IMR-90 (cell line): ENCODE measurements at regions not wholly inside any gene's neighbourhood (a gene's known extent, or its start where the extent isn't known, plus 50 kb on each side); places are given as distances from the start of the nearest gene placed in this dataset.

Experiments used
- ATAC-seq: fragments of 200-7000 bp; cut with Tn5 transposase; 2 replicates; pipeline ENCODE4 v1.9.1; 2020; ENCODE audit warnings: low read depth, mild to moderate bottlenecking, moderate library complexity
- BruUV-seq: library from RNA; stranded (reverse); fragments of 400-500 nt; replicated peaks from 2 replicates; lab custom pipeline; 2021; lab: Mats Ljungman, UMichigan
- CTCF ChIA-PET: fragments of 300-600 bp; formaldehyde crosslinking; extraction: SDS; loops from one replicate; lab custom pipeline; 2021; ENCODE audit warnings: antibody characterized with exemption; lab: Yijun Ruan, JAX
- POLR2A ChIA-PET: fragments of 300-600 bp; sonication (Branson Sonifier 250); formaldehyde crosslinking; loops from one replicate; lab custom pipeline; 2022; ENCODE audit warnings: antibody characterized with exemption; ENCODE audit not compliant: unreplicated experiment; lab: Charles Lee
- DNase-seq: peaks from one replicate; pipeline ENCODE4 v3.0.0; 2013
- H2AFZ ChIP-seq: replicated peaks from 2 replicates; pipeline ENCODE3; 2013; ENCODE audit warnings: low read length, mild to moderate bottlenecking; ENCODE audit not compliant: poor library complexity
- H2AK5ac ChIP-seq: 2 replicates; pipeline ENCODE4 v1.6.1; 2013; ENCODE audit warnings: low read depth, low read length, inconsistent platforms
- H2AK9ac ChIP-seq: replicated peaks from 2 replicates; pipeline ENCODE3; 2013; ENCODE audit warnings: mild to moderate bottlenecking, low read depth, low read length, moderate library complexity; ENCODE audit not compliant: poor library complexity
- H2BK120ac ChIP-seq: 2 replicates; pipeline ENCODE4 v1.6.1; 2013; ENCODE audit warnings: low read depth, low read length, inconsistent platforms
- H2BK15ac ChIP-seq: 3 replicates; pipeline ENCODE4 v1.6.1; 2013; ENCODE audit warnings: low read depth, low read length, inconsistent platforms
- H2BK20ac ChIP-seq: 2 replicates; pipeline ENCODE4 v1.6.1; 2013; ENCODE audit warnings: low read depth, mild to moderate bottlenecking, inconsistent platforms, low read length, moderate library complexity
- H2BK5ac ChIP-seq: 2 replicates; pipeline ENCODE4 v1.6.1; 2013; ENCODE audit warnings: mild to moderate bottlenecking, low read depth, low read length, inconsistent platforms; ENCODE audit not compliant: poor library complexity, severe bottlenecking
- H3K14ac ChIP-seq: replicated peaks from 2 replicates; pipeline ENCODE4 v1.6.1; 2013; ENCODE audit warnings: low read depth, low read length, inconsistent platforms
- H3K18ac ChIP-seq: 2 replicates; pipeline ENCODE4 v1.6.1; 2013; ENCODE audit warnings: low read depth, low read length, control low read depth
- H3K23ac ChIP-seq: 2 replicates; pipeline ENCODE4 v1.6.1; 2013; ENCODE audit warnings: low read depth, low read length, inconsistent platforms
- H3K27ac ChIP-seq: 2 replicates; pipeline ENCODE4 v1.5.1; 2013; ENCODE audit warnings: mild to moderate bottlenecking, control low read depth, low read length; ENCODE audit not compliant: insufficient read depth
- H3K27me3 ChIP-seq: 2 replicates; pipeline ENCODE4 v1.6.1; 2013; ENCODE audit warnings: low read length; ENCODE audit not compliant: control insufficient read depth, insufficient read depth
- H3K36me3 ChIP-seq: 2 replicates; pipeline ENCODE4 v1.6.1; 2013; ENCODE audit warnings: low read length, mixed read lengths; ENCODE audit not compliant: control insufficient read depth, insufficient read depth
- H3K4ac ChIP-seq: 2 replicates; pipeline ENCODE4 v1.6.1; 2013; ENCODE audit warnings: low read depth, low read length, inconsistent platforms
- H3K4me1 ChIP-seq: 2 replicates; pipeline ENCODE4 v1.6.1; 2013; ENCODE audit warnings: low read length, mixed read lengths; ENCODE audit not compliant: control insufficient read depth, insufficient read depth
- H3K4me2 ChIP-seq: 2 replicates; pipeline ENCODE4 v1.6.1; 2013; ENCODE audit warnings: low read depth, mild to moderate bottlenecking, control low read depth, low read length, moderate library complexity
- H3K4me3 ChIP-seq: 2 replicates; pipeline ENCODE4 v1.5.1; 2013; ENCODE audit warnings: low read depth, mild to moderate bottlenecking, control low read depth, low read length, moderate library complexity; ENCODE audit not compliant: insufficient read depth
- H3K56ac ChIP-seq: 2 replicates; pipeline ENCODE4 v1.6.1; 2013; ENCODE audit warnings: low read length, inconsistent platforms; ENCODE audit not compliant: insufficient read depth; ENCODE audit errors: extremely low read depth
- H3K79me1 ChIP-seq, 2 experiments: 2 replicates each; pipeline ENCODE4 v1.6.1; 2013; ENCODE audit warnings: low read length in 2 of 2, inconsistent platforms in 1 of 2, low read depth in 1 of 2
- H3K9ac ChIP-seq: 2 replicates; pipeline ENCODE4 v1.6.1; 2013; ENCODE audit warnings: low read depth, low read length, control low read depth
- H3K9me1 ChIP-seq: 2 replicates; pipeline ENCODE4 v1.6.1; 2013; ENCODE audit warnings: low read length, inconsistent platforms; ENCODE audit not compliant: insufficient read depth
- H3K9me3 ChIP-seq: 2 replicates; pipeline ENCODE4 v1.6.1; 2013; ENCODE audit warnings: low read length; ENCODE audit not compliant: control insufficient read depth, insufficient read depth
- H4K20me1 ChIP-seq: 2 replicates; pipeline ENCODE4 v1.6.1; 2013; ENCODE audit warnings: low read length, inconsistent platforms; ENCODE audit not compliant: insufficient read depth
- H4K5ac ChIP-seq: 2 replicates; pipeline ENCODE4 v1.6.1; 2013; ENCODE audit warnings: mild to moderate bottlenecking, low read depth, low read length, control low read depth
- H4K8ac ChIP-seq, 2 experiments: 2 replicates each; pipeline ENCODE4 v1.6.1; 2013; ENCODE audit warnings: low read depth in 2 of 2, low read length in 2 of 2, control low read depth in 1 of 2, inconsistent platforms in 1 of 2
- H4K91ac ChIP-seq: 2 replicates; pipeline ENCODE4 v1.6.1; 2013; ENCODE audit warnings: low read depth, low read length, inconsistent platforms; ENCODE audit not compliant: insufficient read depth
- BHLHE40 ChIP-seq: fragments of 150-350 bp; IDR thresholded peaks from 2 replicates; pipeline ENCODE4 v1.6.1; 2016; ENCODE audit warnings: mild to moderate bottlenecking, low read depth, low read length
- CEBPB ChIP-seq: IDR thresholded peaks from 2 replicates; pipeline ENCODE4 v1.6.1; 2012; ENCODE audit warnings: low read depth, low read length, improper control_type of control experiment
- FOS ChIP-seq: fragments of 150-350 bp; IDR thresholded peaks from 2 replicates; pipeline ENCODE4 v1.6.1; 2016; ENCODE audit warnings: low read depth, low read length
- MAFK ChIP-seq: IDR thresholded peaks from 2 replicates; pipeline ENCODE4 v1.6.1; 2012; ENCODE audit warnings: low read depth, low read length, improper control_type of control experiment
- MAZ ChIP-seq: IDR thresholded peaks from 2 replicates; pipeline ENCODE4 v1.6.1; 2012; ENCODE audit warnings: low read depth, mild to moderate bottlenecking, low read length, improper control_type of control experiment, moderate library complexity, borderline replicate concordance
- MXI1 ChIP-seq: IDR thresholded peaks from 2 replicates; pipeline ENCODE4 v1.6.1; 2012; ENCODE audit warnings: low read depth, mild to moderate bottlenecking, low read length, moderate library complexity, borderline replicate concordance
- NFE2L2 ChIP-seq: fragments of 150-350 bp; IDR thresholded peaks from 2 replicates; pipeline ENCODE4 v1.6.1; 2016; ENCODE audit warnings: low read depth, mild to moderate bottlenecking, low read length
- POLR2A ChIP-seq: IDR thresholded peaks from 2 replicates; pipeline ENCODE4 v1.6.1; 2012; ENCODE audit warnings: mild to moderate bottlenecking, low read depth, low read length
- RCOR1 ChIP-seq: IDR thresholded peaks from 2 replicates; pipeline ENCODE4 v1.6.1; 2012; ENCODE audit warnings: mild to moderate bottlenecking, low read length, improper control_type of control experiment; ENCODE audit not compliant: insufficient replicate concordance
- SMC3 ChIP-seq: fragments of 150-350 bp; IDR thresholded peaks from 2 replicates; pipeline ENCODE4 v1.6.1; 2016; ENCODE audit warnings: low read depth, mild to moderate bottlenecking, antibody characterized with exemption, low read length, moderate library complexity
- WGBS, 2 experiments: methylation state at CpG; one replicate each; pipeline versions ENCODE4 v1.1.5 to v1.1.7; 2013; ENCODE audit warnings: missing lambda C conversion rate in 2 of 2; ENCODE audit not compliant: insufficient read length in 1 of 2; ENCODE audit errors: extremely low coverage in 2 of 2; 5-methylcytosine and 5-hydroxymethylcytosine counted together
- dilution Hi-C: fragments of 300-500 bp; cut with HindIII; formaldehyde crosslinking; loops from one replicate; pipeline ENCODE4 v1.14.3; 2018; ENCODE audit warnings: low sequenced_read_pairs; ENCODE audit not compliant: unreplicated experiment
- in situ Hi-C: fragments of 300-500 bp; cut with MboI; formaldehyde crosslinking; loops from 3 replicates; pipeline ENCODE4 v1.14.3; 2019; ENCODE audit warnings: low sequenced_read_pairs, inconsistent platforms, mixed read lengths
- intact Hi-C: fragments of 100-400 bp; cut with micrococcal nuclease; formaldehyde crosslinking; loops from 2 replicates; pipeline ENCODE4 v1.10.0; 2022
- TF ChIP-seq, protein P1 (sequence below): fragments of 150-350 bp; IDR thresholded peaks from 2 replicates; pipeline ENCODE4 v1.6.1; 2017; ENCODE audit warnings: mild to moderate bottlenecking, antibody characterized with exemption, low read length, low read depth

DNA sequence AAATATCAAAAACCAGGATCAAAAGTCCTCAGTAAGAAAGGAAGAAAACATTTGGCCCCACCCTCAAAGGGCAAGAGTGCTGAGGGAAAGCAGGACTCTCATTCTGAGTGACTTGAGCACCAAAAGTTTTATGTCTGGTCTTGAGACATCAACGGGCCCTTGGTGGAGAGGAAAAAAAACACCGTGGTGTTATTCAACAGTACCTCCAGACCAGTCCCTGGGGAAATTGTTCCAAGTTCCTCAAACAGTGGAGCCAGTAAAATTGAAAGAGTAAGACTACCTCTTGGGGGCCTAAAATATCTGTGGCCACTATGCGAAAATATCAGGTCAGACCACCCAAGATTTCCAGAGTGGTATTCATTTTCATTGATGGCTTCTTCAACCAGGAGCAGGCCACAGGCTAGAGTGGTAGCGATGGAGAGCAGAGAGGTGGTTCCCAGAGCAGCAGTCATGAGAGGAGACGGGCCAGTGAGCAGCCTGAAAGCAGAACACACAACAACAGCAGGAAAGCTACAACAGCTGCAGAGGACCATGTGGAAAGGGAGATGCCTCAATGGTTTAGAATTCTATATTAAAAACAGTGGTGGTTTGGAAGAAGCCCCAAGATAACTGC lies 63.7 kb upstream of the RPL34 start:
- intact Hi-C loops, result no loop called here

More for the DNA sequence above, 63.7 kb upstream of the RPL34 start:
- H3K14ac ChIP-seq, result no peak overlapping the region
- H4K20me1 ChIP-seq, result no peaks in the 10 kb centered on the region
- no peak overlapping the region for H3K56ac ChIP-seq
- H3K36me3 ChIP-seq, result no peaks in the 10 kb centered on the region
- H4K8ac ChIP-seq, result no peak overlapping the region
- in situ Hi-C loops, result no loop called here
- no peak overlapping the region for H3K18ac ChIP-seq
- ChIA-PET POLR2A (no interaction called here), CTCF (no interaction called here)
- H2BK15ac ChIP-seq, result no peak overlapping the region
- H3K27ac ChIP-seq, result no peak overlapping the region
- WGBS, 2 experiments, result no CpG with 5 or more reads among the region's 5 CpGs
- H3K27me3 ChIP-seq, result 0 out of 2 replicates have a peak, but pooled peaks cover 2% of the 10 kb centered on the region
- dilution Hi-C loops, result no loop called here
- no peak overlapping the region for H4K5ac ChIP-seq
- H3K4me1 ChIP-seq, result no peaks in the 10 kb centered on the region
- H3K9me3 ChIP-seq, result no peaks in the 10 kb centered on the region
- DNase-seq (no peak), ATAC-seq (no peak)
- no peak overlapping the region for H2AK9ac ChIP-seq
- H2AK5ac ChIP-seq, result no peak overlapping the region
- BruUV-seq, result no TSS peak
- H3K4ac ChIP-seq, result no peak overlapping the region
- no peaks in the 10 kb centered on the region for H3K79me1 ChIP-seq
- H4K91ac ChIP-seq, result no peak overlapping the region
- no peak overlapping the region for H3K23ac ChIP-seq
- H2BK20ac ChIP-seq, result no peak overlapping the region
- H2BK120ac ChIP-seq, result no peak overlapping the region
- no peaks in the 10 kb centered on the region for H3K9me1 ChIP-seq
- no peak overlapping the region for H2AFZ ChIP-seq
- no peak overlapping the region for H3K4me2 ChIP-seq
- no peak for TF ChIP-seq NFE2L2
- TF ChIP-seq BHLHE40, result no peak
- TF ChIP-seq SMC3, result no peak
- no peak for TF ChIP-seq MXI1
- no peak for TF ChIP-seq RCOR1
- no peak for TF ChIP-seq POLR2A
- no peak for TF ChIP-seq MAFK
- TF ChIP-seq, protein P1, sequence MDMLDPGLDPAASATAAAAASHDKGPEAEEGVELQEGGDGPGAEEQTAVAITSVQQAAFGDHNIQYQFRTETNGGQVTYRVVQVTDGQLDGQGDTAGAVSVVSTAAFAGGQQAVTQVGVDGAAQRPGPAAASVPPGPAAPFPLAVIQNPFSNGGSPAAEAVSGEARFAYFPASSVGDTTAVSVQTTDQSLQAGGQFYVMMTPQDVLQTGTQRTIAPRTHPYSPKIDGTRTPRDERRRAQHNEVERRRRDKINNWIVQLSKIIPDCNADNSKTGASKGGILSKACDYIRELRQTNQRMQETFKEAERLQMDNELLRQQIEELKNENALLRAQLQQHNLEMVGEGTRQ, result no peak
- no peak for TF ChIP-seq MAZ
- TF ChIP-seq CEBPB, result no peak
- TF ChIP-seq FOS, result no peak
- no peak overlapping the region for H3K9ac ChIP-seq
- H3K4me3 ChIP-seq, result no peak overlapping the region
- no peak overlapping the region for H2BK5ac ChIP-seq
